OCI-M2 (cell line): ENCODE measurements at regions not wholly inside any gene's neighbourhood (a gene's known extent, or its start where the extent isn't known, plus 50 kb on each side); places are given as distances from the start of the nearest gene placed in this dataset.

Source experiments
- DNase-seq: peaks from one replicate; lab custom pipeline; 2025; ENCODE audit not compliant: unreplicated experiment; lab: John Stamatoyannopoulos, UW

DNA sequence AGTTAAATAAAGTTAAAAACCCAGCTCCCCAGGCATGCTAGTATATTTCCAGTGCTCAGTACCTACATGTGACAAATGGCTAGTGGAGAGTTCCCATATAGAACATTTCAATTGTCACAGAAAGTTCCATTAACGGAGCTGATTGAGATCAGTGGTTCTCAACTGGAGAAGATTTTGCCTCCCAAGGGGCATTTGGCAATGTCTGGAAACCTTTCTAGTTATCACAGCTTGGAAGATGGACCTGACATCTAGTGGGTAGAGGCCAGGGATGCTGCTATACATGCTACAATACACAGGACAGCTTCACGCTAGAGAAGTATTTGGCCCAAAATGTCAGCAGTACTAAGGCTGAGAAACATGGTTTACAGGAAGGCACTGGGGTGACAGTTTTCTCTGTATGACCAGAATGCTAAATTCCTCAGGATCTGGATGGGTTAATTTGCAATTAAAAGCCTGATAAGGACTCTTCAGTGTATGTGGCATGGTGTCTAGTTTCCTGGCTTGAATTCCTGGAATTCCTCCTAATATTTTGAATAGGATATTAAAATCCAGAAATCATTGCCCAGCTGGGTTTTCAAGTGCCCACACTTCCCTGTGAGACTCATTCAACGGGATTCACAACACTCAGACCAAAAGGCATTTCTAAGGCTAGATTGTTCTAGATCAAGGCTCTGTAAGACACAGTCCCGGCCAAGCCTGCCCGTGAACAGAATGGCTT, 84.7 kb upstream of the SALL4 start:
- no peak for DNase-seq

DNA sequence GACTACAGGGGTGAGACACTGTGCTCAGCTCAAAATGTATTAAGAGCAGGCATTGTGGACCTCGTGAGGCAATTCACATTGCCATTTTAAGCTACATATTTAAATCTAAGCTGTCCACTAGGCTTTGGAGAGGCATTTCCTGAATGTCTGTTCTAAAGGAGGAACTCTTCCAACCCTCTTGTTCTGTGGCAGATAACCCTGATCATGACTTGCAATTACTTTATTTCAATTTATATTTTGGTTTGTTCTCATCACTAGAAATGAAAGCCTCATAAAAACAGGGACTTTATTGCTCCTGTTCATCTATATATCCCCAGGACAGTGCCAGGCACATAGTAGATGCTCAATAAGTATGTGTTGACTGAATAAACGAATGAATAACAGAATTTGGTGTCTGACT, 84.0 kb upstream of the SALL4 start:
- DNase-seq, result no peak

DNA sequence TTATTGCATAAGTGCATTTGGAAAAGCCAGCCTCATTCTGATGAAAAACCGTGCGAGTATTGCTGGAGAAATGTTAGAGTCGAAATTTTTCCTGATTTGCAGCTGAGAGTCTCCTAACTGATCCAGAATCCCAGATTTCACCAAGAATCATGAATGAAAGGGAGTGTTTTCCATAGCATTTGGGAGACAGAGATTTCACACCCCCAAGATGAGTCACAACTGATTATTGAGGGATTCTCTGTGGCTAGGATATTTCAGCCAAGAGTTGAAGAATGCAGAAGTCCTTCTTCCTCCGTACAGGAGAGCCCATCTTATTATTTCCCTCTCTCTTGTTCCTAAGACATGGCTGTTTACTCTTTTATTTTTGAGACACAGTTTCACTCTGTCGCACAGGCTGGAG, 82.2 kb upstream of the SALL4 start:
- no peak for DNase-seq

GRCh38 chr20:51880188-51880587, 77.9 kb upstream of the SALL4 start:
- DNase-seq, result no peak

DNA sequence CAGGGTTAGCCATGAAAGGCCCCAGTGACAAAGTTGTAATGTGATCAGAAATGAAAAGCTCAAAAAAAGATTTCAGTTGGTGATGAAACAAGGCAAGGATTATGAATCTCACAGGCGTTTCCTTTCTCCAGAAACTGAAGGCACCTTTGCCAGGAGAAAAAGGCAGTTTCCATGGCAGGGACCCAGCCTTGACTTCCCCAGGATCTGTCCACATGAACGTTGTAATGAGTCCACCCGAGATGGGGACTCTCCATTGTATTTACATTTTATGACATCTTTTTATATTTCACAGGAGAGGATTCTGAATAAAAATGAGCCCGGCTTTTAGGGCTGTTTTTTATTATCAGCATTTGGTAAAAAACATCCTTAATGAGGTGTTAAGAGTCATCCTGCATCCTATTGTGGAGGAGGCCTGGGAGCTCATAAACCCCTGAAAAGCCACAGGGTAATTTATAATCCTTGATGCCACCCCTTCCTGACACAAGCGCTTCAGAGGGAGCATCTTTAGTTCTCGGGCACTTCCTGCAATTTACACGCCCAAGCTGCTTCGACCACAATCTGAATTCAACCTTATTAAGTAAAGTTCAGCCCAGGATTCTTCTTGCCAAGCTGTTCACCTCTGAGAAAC, 74.1 kb upstream of the SALL4 start:
- no peak for DNase-seq

DNA sequence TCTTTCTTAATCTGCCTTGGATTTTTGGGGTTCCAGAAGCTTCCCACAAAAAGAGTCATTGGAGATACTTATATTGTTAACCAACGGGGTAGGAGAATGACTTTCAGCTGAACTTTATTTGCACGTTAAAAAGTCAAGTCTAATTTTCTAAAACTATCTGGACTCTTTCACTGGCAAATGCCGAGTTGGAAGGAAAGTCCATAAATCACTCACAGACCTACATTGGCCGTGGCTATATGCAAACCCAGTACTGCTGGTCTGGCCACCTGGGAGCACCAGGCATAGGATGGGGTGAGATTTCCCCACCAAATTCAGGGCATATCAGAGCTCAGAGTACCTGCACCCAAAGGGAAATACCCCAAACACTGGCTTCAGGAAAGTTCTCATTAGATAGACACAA, 71.3 kb upstream of the SALL4 start:
- DNase-seq, result no peak

DNA sequence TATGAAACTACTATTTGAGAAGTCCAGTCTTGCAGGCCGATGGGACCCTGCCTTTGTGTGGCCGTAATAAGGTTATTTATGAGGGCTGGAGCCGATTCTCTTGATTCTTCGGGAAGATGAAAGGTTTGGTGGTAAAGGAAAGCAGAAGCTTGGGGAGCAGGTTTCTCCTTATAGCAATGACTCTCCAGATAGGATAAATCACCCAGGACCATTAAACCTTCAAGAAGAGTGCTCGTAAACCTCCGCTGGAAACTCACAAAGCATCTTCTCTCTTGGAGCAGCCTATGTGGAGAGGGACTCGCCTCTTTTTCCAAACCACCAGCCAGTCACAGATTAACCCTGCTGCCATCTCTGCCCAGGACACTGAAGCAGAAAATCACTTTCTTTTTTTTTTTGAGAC, 69.6 kb upstream of the SALL4 start:
- no peak for DNase-seq

DNA sequence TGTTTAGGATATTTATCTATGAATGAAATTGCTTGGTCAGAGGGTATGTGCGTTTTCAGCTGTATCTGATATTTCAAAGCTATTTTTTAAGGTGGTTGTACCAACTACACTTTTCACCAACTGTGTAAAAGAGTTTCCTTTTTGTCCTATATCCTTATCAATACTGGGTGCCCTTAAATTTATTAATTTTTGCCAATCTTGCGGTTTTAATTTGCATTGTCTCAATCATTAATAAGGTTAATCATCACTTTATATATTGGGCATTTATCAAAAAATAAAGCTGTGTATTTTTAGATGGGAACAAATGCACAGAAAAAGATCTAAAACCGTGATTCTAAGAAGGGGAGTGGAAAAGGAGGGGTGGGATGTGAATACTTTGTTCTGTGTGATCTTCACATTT, 66.7 kb upstream of the SALL4 start:
- DNase-seq, result no peak

DNA sequence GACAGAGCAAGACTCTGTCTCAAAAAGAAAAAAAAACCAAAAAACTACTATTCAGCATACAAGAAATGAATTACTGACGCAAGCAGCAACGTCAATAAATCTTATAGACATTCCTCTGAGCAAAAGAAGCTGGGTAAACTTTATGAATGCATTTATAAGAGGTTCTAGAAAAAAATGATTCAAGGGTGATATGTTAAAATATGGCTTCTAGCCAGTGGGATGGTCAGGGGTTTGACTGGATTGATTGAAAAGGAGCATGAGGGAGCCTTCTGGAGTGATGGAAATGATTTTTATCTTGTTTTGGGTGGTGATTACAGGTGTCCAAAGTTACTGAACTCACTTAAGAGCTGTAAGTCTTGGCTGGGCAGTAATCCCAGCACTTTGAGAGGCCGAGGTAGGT, 64.9 kb upstream of the SALL4 start:
- no peak for DNase-seq

DNA sequence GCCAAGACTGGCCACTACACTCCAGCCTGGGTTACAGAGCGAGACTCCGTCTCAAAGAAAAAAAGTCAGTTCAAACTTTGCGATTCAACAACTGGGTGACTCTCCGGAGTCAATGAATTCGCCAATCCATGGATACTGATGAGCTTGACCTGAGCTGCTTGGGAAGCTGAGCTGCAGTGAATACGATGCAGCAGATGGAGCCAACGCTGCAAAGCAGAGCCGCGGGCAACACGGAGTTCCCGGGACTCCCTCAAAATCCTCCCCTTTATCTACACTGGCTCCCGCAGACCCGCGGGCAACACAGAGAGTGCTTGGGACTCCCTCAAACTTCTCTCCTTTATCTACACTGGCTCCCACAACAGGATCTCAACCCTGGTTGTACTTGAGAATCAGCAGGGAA, 62.6 kb upstream of the SALL4 start:
- DNase-seq, result no peak

DNA sequence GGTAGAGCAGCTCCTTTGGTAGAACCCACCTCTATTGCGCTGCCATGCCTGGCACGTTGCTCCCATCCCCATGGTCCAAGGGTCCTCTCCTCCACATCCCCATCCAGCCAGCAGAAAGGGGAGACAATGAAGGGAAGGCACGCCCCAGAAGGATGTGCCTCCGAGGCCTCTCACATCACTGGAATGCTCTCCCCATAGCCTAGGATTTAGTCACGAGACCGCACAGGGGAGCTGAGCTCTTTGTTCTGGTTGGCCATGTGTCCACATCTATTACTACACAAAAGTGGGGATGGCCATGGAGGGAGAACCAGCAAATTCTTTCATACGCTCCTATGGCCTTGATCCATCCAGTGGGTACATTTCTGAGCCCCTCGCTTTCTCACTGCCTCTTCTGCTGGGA, 60.5 kb upstream of the SALL4 start:
- no peak for DNase-seq

- DNase-seq, result no peak
These were observed 59.6 kb upstream of the SALL4 start for GRCh38 chr20:51861726-51862466.

DNA sequence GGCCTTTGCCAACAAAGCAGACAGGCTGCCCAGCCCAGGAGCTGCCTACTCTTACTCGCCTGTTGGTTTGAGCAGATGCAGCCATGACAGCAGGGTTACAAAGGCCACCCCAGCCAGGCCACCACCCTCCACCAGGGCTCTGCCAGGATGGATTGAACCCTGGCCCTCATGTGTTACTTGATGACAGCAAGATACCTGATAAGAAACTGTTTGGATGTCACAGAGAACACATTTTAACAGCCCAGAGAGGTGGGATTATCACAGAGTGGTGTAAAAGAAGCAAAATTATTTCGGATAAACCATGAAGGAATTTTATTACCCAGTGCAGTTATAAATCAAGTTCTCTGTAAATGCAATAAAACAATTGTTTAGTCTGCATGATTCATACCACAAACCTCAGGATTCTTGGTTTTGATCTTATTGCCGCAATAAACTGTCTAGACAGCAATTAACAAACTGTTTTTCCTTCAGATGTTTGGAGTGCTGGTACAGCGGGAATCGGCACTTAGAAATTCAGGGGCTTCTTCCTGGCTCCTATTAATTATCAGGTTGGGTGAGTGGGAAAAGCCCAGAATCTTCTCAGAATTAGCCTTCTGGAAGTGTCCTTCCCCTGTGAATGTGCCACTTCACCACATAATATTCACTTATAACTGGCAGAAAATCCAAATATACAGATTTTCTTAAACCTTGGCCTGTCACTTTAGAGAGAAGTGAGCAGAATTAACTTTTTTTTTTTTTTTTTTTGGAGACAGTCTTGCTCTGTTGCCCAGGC, 58.0 kb upstream of the SALL4 start:
- no peak for DNase-seq

DNA sequence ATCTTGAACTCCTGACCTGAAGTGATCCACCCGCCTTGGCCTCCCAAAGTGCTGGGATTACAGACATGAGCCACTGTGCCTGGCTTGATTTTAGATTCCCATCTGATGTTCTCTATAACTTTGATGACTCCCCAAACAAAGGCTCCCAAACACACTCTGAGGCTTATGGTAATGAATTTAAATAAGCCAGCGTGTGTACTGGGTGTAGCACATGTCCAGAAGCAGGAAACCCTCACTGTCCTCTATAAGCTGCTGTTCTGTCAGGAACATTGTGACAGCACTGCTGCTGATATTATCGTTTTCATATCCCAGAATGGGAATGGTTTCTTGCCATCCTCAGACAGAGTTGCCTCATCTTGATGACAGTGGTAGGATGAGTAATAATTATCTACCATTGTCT, 54.1 kb upstream of the SALL4 start:
- no peak for DNase-seq

DNA sequence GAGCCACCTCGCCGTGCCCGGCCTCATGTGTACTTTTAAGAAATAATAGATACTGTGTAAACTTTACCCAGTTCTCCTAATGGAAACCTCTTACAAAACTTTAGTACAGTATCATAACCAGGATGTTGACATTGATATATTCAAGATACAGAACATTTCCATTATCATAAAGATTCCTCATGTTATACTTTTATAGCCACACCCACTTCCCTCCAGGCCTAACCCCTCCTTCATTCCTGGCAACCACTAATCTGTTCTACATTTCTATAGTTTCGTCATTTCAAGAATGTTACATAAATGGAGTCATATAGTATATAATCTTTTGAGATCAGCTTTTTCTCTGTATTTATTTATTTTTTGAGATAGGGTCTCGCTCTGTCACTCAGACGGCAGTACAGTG, 52.6 kb upstream of the SALL4 start:
- no peak for DNase-seq
